GM23248 (cell line): ENCODE measurements at regions not wholly inside any gene's neighbourhood (a gene's known extent, or its start where the extent isn't known, plus 50 kb on each side); places are given as distances from the start of the nearest gene placed in this dataset.
A peak's percentile ranks its signal among the peaks of the same experiment; 100 is the strongest.
"Not testable (repeated sequence)": the region's sequence is repeated elsewhere in the genome, so short reads cannot be mapped to it uniquely, and the experiment has no call there.

ENCODE experiments used
- DNase-seq: peaks from one replicate; pipeline ENCODE4 v3.0.0-alpha.2; 2015
- H2AFZ ChIP-seq: fragments of 200-600 bp; sonication (generic); 2 replicates; pipeline ENCODE4 v1.6.1; 2016; ENCODE audit warnings: antibody characterized with exemption
- H3F3A ChIP-seq: fragments of 200-600 bp; sonication (generic); 2 replicates; pipeline ENCODE4 v1.6.1; 2016; ENCODE audit warnings: mild to moderate bottlenecking, antibody characterized with exemption, mixed run types; ENCODE audit not compliant: insufficient read depth
- H3K27ac ChIP-seq: fragments of 200-600 bp; sonication (generic); 2 replicates; pipeline ENCODE4 v1.5.1; 2016; ENCODE audit warnings: mild to moderate bottlenecking
- H3K27me3 ChIP-seq: fragments of 200-600 bp; sonication (generic); replicated peaks from 2 replicates; pipeline ENCODE4 v1.6.1; 2016; ENCODE audit warnings: mild to moderate bottlenecking; ENCODE audit not compliant: insufficient read depth
- H3K36me3 ChIP-seq: fragments of 200-600 bp; sonication (generic); 2 replicates; pipeline ENCODE4 v1.6.1; 2016; ENCODE audit warnings: low read depth, mild to moderate bottlenecking
- H3K4me1 ChIP-seq: fragments of 200-600 bp; sonication (generic); 2 replicates; pipeline ENCODE4 v1.6.1; 2016; ENCODE audit warnings: mild to moderate bottlenecking; ENCODE audit not compliant: insufficient read depth
- H3K4me2 ChIP-seq: fragments of 200-600 bp; sonication (generic); one replicate; pipeline ENCODE4 v1.6.1; 2016; ENCODE audit warnings: mild to moderate bottlenecking; ENCODE audit not compliant: unreplicated experiment
- H3K4me3 ChIP-seq: fragments of 200-600 bp; sonication (generic); 2 replicates; pipeline ENCODE4 v1.5.1; 2016; ENCODE audit warnings: mild to moderate bottlenecking
- H3K79me2 ChIP-seq: fragments of 200-600 bp; sonication (generic); 2 replicates; pipeline ENCODE4 v1.6.1; 2016; ENCODE audit warnings: mild to moderate bottlenecking; ENCODE audit not compliant: insufficient read depth
- H3K9ac ChIP-seq: fragments of 200-600 bp; sonication (generic); 2 replicates; pipeline ENCODE4 v1.6.1; 2016; ENCODE audit warnings: mild to moderate bottlenecking
- H3K9me2 ChIP-seq: fragments of 200-600 bp; sonication (generic); 2 replicates; pipeline ENCODE4 v1.6.1; 2016; ENCODE audit warnings: mixed run types, mild to moderate bottlenecking, moderate library complexity; ENCODE audit not compliant: insufficient read depth
- H3K9me3 ChIP-seq: fragments of 200-600 bp; sonication (generic); one replicate; pipeline ENCODE4 v1.6.1; 2017; ENCODE audit warnings: low read depth
- H4K20me1 ChIP-seq: fragments of 200-600 bp; sonication (generic); 2 replicates; pipeline ENCODE4 v1.6.0; 2016; ENCODE audit not compliant: insufficient read depth
- EZH2 ChIP-seq: fragments of 200-600 bp; sonication (generic); IDR thresholded peaks from 2 replicates; pipeline ENCODE4 v1.6.1; 2018; ENCODE audit warnings: antibody characterized with exemption, mild to moderate bottlenecking; ENCODE audit not compliant: insufficient read depth, poor library complexity, severe bottlenecking
- EZH2phosphoT487 ChIP-seq: fragments of 200-600 bp; sonication (generic); IDR thresholded peaks from 2 replicates; pipeline ENCODE4 v1.6.1; 2018; ENCODE audit warnings: antibody characterized with exemption, moderate library complexity, mild to moderate bottlenecking, low read depth; ENCODE audit not compliant: insufficient read depth
- WGBS, 2 experiments: methylation state at CpG; one replicate each; pipeline ENCODE4 v1.1.6; 2015 to 2017; ENCODE audit warnings: low lambda C conversion rate in 2 of 2, low coverage in 1 of 2; ENCODE audit errors: missing lambda C conversion rate in 2 of 2; 5-methylcytosine and 5-hydroxymethylcytosine counted together
- in situ Hi-C: fragments of 300-500 bp; cut with MboI; formaldehyde crosslinking; loops from 2 replicates; pipeline ENCODE4 v1.15.0; 2020

GRCh38 chr12:116374207-116374606 lies 96.7 kb upstream of the MED13L start:
- H3K27ac ChIP-seq = no peak overlapping the region
- TF ChIP-seq EZH2 (no peak), EZH2phosphoT487 (no peak)
- DNase-seq = no peak
- no peaks in the 10 kb centered on the region for H3K27me3 ChIP-seq
- H3K9ac ChIP-seq = no peak overlapping the region
- no peak overlapping the region for H3K4me2 ChIP-seq
- in situ Hi-C loops = no loop called here
- no peaks in the 10 kb centered on the region for H3K36me3 ChIP-seq
- H3K9me3 ChIP-seq = no peaks in the 10 kb centered on the region
- H3K9me2 ChIP-seq = no peaks in the 10 kb centered on the region
- H2AFZ ChIP-seq = no peak overlapping the region
- no peaks in the 10 kb centered on the region for H4K20me1 ChIP-seq
- WGBS, 2 experiments = 96 to 100% methylated on average over 3 of the region's 3 CpGs
- peaks cover 28% of the 10 kb centered on the region for H3F3A ChIP-seq
- no peaks in the 10 kb centered on the region for H3K79me2 ChIP-seq
- H3K4me1 ChIP-seq = peaks cover 15% of the 10 kb centered on the region
- H3K4me3 ChIP-seq = no peak overlapping the region

GRCh38 chr12:116375278-116375842 lies 97.9 kb upstream of the MED13L start:
- Histone ChIP-seq H3K79me2 (no peaks in the 10 kb centered on the region), H4K20me1 (no peaks in the 10 kb centered on the region), H3K9ac (no peak overlapping the region), H3K27ac (no peak overlapping the region), H3K9me2 (no peaks in the 10 kb centered on the region), H3F3A (peaks cover 28% of the 10 kb centered on the region), H3K4me3 (no peak overlapping the region), H3K4me1 (peaks cover 15% of the 10 kb centered on the region), H3K9me3 (no peaks in the 10 kb centered on the region), H3K4me2 (no peak overlapping the region), H3K36me3 (no peaks in the 10 kb centered on the region), H2AFZ (no peak overlapping the region), H3K27me3 (no peaks in the 10 kb centered on the region)
- 83 to 84% methylated on average over 9 of the region's 9 CpGs for WGBS, 2 experiments
- in situ Hi-C loops = no loop called here
- DNase-seq = no peak
- TF ChIP-seq EZH2 (no peak), EZH2phosphoT487 (no peak)

GRCh38 chr12:116376354-116377193 lies 99.1 kb upstream of the MED13L start:
- in situ Hi-C loops = no loop called here
- WGBS, 2 experiments = 8 to 11% methylated on average over 11 of the region's 11 CpGs
- DNase-seq = peak; percentile 92
- peaks cover 22% of the 10 kb centered on the region for H3K4me1 ChIP-seq
- TF ChIP-seq EZH2 (no peak), EZH2phosphoT487 (no peak)
- no peaks in the 10 kb centered on the region for H3K27me3 ChIP-seq
- peaks cover 28% of the 10 kb centered on the region for H3F3A ChIP-seq
- H3K79me2 ChIP-seq = no peaks in the 10 kb centered on the region
- peak overlapping the region; percentile 16; the same call in 1 of the 2 replicates for H3K9ac ChIP-seq
- no peaks in the 10 kb centered on the region for H4K20me1 ChIP-seq
- no peaks in the 10 kb centered on the region for H3K36me3 ChIP-seq
- H3K4me2 ChIP-seq = peak overlapping the region; percentile 69
- no peaks in the 10 kb centered on the region for H3K9me3 ChIP-seq
- H2AFZ ChIP-seq = no peak overlapping the region
- peak overlapping the region; percentile 70 for H3K27ac ChIP-seq
- H3K4me3 ChIP-seq = peak overlapping the region; percentile 27
- no peaks in the 10 kb centered on the region for H3K9me2 ChIP-seq

- H3K79me2 ChIP-seq, H4K20me1 ChIP-seq, H3K27me3 ChIP-seq, in situ Hi-C loops, H3K36me3 ChIP-seq, H3K4me3 ChIP-seq, DNase-seq, H3K9ac ChIP-seq, H3K9me2 ChIP-seq, H3K9me3 ChIP-seq, H2AFZ ChIP-seq: not testable (repeated sequence)
- peak overlapping the region; percentile 34 for H3K4me2 ChIP-seq
- H3K27ac ChIP-seq = peak overlapping the region; percentile 70
- peaks cover 25% of the 10 kb centered on the region for H3K4me1 ChIP-seq
- peaks cover 31% of the 10 kb centered on the region for H3F3A ChIP-seq
- WGBS, 2 experiments = 82 to 88% methylated on average over 6 of the region's 6 CpGs
These were observed 99.7 kb upstream of the MED13L start for GRCh38 chr12:116377194-116377571.
